OCI-LY1 (cell line): ENCODE measurements at regions not wholly inside any gene's neighbourhood (a gene's known extent, or its start where the extent isn't known, plus 50 kb on each side); places are given as distances from the start of the nearest gene placed in this dataset.

ENCODE experiments used
- H2AFZ ChIP-seq: fragments of 200-600 bp; sonication (generic), shearing (Covaris generic); 2 replicates; pipeline ENCODE4 v1.6.0; 2014; ENCODE audit warnings: antibody characterized with exemption, mild to moderate bottlenecking, low read length
- H3F3A ChIP-seq: fragments of 200-600 bp; sonication (generic), shearing (Covaris generic); 2 replicates; pipeline ENCODE4 v1.6.0; 2014; ENCODE audit warnings: mild to moderate bottlenecking, antibody characterized with exemption, low read length, moderate library complexity; ENCODE audit not compliant: insufficient read depth
- H3K27ac ChIP-seq: fragments of 200-600 bp; sonication (generic); 2 replicates; pipeline ENCODE4 v1.5.1; 2014; ENCODE audit warnings: low read length, mixed run types, mild to moderate bottlenecking, low read depth; ENCODE audit not compliant: poor library complexity, severe bottlenecking
- H3K27me3 ChIP-seq: fragments of 200-600 bp; sonication (generic); 2 replicates; pipeline ENCODE4 v1.6.0; 2014; ENCODE audit warnings: antibody characterized with exemption, mild to moderate bottlenecking, low read length, moderate library complexity; ENCODE audit not compliant: insufficient read depth
- H3K36me3 ChIP-seq: fragments of 200-600 bp; sonication (generic); 2 replicates; pipeline ENCODE4 v1.6.1; 2014; ENCODE audit warnings: mild to moderate bottlenecking, antibody characterized with exemption, low read length, moderate library complexity, mixed read lengths; ENCODE audit not compliant: insufficient read depth
- H3K4me1 ChIP-seq: fragments of 200-600 bp; sonication (generic); 2 replicates; pipeline ENCODE4 v1.5.1; 2014; ENCODE audit warnings: mild to moderate bottlenecking, low read length, moderate library complexity; ENCODE audit not compliant: insufficient read depth, severe bottlenecking
- H3K4me2 ChIP-seq: fragments of 200-600 bp; sonication (generic), shearing (Covaris generic); 2 replicates; pipeline ENCODE4 v1.6.1; 2014; ENCODE audit warnings: low read length
- H3K4me3 ChIP-seq: fragments of 200-600 bp; sonication (generic); 2 replicates; pipeline ENCODE4 v1.5.1; 2014; ENCODE audit warnings: low read length, low read depth, mild to moderate bottlenecking, mixed read lengths; ENCODE audit not compliant: poor library complexity, severe bottlenecking
- H3K79me2 ChIP-seq: fragments of 200-600 bp; shearing (Covaris generic); 2 replicates; pipeline ENCODE4 v1.6.1; 2016; ENCODE audit warnings: mixed run types, low read length, mixed read lengths; ENCODE audit not compliant: insufficient read depth
- H3K9ac ChIP-seq: fragments of 200-600 bp; sonication (generic), shearing (Covaris generic); 2 replicates; pipeline ENCODE4 v1.6.1; 2014; ENCODE audit warnings: mild to moderate bottlenecking, low read length, mixed read lengths
- H3K9me2 ChIP-seq: fragments of 200-600 bp; sonication (generic), shearing (Covaris generic); 2 replicates; pipeline ENCODE4 v1.6.1; 2014; ENCODE audit warnings: low read depth, mild to moderate bottlenecking, low read length, mixed read lengths
- H3K9me3 ChIP-seq: fragments of 200-600 bp; shearing (Covaris generic); 2 replicates; pipeline ENCODE4 v1.6.1; 2014; ENCODE audit warnings: low read length, mixed read lengths
- H4K20me1 ChIP-seq: fragments of 200-600 bp; sonication (generic), shearing (Covaris generic); 2 replicates; pipeline ENCODE4 v1.6.0; 2016; ENCODE audit warnings: mild to moderate bottlenecking, low read length; ENCODE audit not compliant: insufficient read depth
- EZH2 ChIP-seq: fragments of 200-600 bp; sonication (generic), shearing (Covaris generic); IDR thresholded peaks from 2 replicates; pipeline ENCODE4 v1.8.0; 2017; ENCODE audit warnings: borderline replicate concordance, mixed run types, mild to moderate bottlenecking, antibody characterized with exemption, low read length, moderate library complexity, mixed read lengths
- TF ChIP-seq, protein P1 (sequence below): fragments of 200-600 bp; sonication (generic), shearing (Covaris generic); IDR thresholded peaks from 2 replicates; pipeline ENCODE4 v1.5.1; 2017; ENCODE audit warnings: mild to moderate bottlenecking, antibody characterized with exemption, low read length, moderate library complexity, mixed read lengths

DNA sequence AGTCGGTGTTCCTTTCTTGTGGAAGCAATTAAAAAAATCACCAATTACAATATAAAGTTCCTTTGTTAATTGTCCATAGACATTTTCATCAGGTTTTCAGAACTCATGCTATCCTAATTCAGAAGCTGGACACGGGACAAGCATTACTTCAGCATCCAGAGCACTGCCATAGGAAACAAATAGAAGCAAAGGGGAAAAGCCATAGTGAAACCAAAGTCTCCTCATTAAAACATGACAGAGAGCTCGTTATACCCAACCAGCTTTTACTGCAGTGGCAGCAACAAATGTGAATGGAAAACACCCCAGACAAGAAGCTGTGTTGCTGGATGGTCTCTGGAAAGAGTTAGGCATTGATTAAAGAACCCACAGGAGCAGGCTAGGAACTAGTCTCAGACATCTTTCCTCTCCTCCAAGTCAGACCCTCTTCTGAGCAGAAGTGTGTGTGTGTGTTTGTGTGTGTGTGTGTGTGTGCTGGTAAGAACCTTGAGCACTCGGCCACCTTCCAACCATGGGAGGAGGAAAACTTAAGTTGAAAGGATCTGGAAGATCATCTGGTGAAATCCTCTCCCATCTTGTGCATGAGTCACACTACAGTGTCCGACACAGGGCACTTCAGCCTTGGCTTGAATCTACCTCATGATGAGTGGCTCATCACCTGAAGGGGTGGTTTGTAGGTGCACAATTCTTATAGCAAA is 162.6 kb upstream of the ADAMTS16 start:
- H3K9ac ChIP-seq, result no peak overlapping the region
- no peak overlapping the region for H3K4me2 ChIP-seq
- no peaks in the 10 kb centered on the region for H3F3A ChIP-seq
- no peaks in the 10 kb centered on the region for H4K20me1 ChIP-seq
- no peak overlapping the region for H2AFZ ChIP-seq
- H3K4me1 ChIP-seq, result no peaks in the 10 kb centered on the region
- no peak for TF ChIP-seq EZH2
- TF ChIP-seq, protein P1, sequence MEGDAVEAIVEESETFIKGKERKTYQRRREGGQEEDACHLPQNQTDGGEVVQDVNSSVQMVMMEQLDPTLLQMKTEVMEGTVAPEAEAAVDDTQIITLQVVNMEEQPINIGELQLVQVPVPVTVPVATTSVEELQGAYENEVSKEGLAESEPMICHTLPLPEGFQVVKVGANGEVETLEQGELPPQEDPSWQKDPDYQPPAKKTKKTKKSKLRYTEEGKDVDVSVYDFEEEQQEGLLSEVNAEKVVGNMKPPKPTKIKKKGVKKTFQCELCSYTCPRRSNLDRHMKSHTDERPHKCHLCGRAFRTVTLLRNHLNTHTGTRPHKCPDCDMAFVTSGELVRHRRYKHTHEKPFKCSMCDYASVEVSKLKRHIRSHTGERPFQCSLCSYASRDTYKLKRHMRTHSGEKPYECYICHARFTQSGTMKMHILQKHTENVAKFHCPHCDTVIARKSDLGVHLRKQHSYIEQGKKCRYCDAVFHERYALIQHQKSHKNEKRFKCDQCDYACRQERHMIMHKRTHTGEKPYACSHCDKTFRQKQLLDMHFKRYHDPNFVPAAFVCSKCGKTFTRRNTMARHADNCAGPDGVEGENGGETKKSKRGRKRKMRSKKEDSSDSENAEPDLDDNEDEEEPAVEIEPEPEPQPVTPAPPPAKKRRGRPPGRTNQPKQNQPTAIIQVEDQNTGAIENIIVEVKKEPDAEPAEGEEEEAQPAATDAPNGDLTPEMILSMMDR, result no peak
- no peak overlapping the region for H3K4me3 ChIP-seq
- no peaks in the 10 kb centered on the region for H3K9me3 ChIP-seq
- H3K9me2 ChIP-seq, result no peaks in the 10 kb centered on the region
- no peaks in the 10 kb centered on the region for H3K79me2 ChIP-seq
- no peak overlapping the region for H3K27ac ChIP-seq
- H3K27me3 ChIP-seq, result no peaks in the 10 kb centered on the region
- H3K36me3 ChIP-seq, result no peaks in the 10 kb centered on the region

DNA sequence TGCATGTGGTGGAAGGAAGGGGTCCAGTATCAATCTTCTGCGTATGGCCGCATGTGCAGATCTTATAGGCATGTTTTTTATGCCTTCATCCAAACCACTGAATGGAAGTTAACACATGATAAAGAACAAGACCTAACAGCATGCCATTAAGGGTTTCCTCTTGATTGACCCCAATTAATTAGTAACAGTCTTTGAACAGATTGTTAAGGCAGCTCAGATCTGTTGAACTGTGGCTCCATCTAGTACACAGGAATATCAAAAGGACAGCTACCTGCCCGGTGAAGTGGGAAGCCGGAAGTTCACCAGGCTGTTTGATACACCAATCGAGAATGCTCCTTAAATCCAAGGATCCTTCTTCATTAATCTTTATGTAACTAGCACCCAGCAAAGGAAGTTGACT is 159.9 kb upstream of the ADAMTS16 start:
- Histone ChIP-seq H3K9me3 (no peaks in the 10 kb centered on the region), H3K9me2 (no peaks in the 10 kb centered on the region), H3K79me2 (no peaks in the 10 kb centered on the region), H3F3A (no peaks in the 10 kb centered on the region), H4K20me1 (no peaks in the 10 kb centered on the region), H3K4me1 (no peaks in the 10 kb centered on the region), H3K4me2 (no peak overlapping the region), H2AFZ (no peak overlapping the region), H3K27me3 (no peaks in the 10 kb centered on the region), H3K36me3 (no peaks in the 10 kb centered on the region), H3K4me3 (no peak overlapping the region), H3K27ac (no peak overlapping the region), H3K9ac (no peak overlapping the region)
- no peak for TF ChIP-seq EZH2
- TF ChIP-seq, protein P1, result no peak

DNA sequence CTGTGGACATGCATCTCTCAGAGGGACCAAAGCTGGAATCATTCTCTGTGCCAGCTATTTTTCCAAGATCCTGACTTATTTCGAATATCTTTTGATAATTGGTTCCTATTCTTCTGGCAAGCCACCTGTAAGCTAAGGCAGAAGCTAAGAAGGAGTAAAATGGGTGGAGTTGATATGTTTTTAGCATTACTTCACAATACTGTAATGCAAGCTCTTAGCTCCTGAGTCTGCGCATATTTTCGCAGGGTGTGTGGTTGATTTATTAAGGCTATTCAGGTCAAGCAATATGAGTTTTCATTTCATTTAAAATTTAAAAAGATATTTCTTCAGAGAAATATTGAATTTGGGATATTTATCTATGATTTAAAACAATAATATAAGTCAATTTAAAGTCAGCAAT is 158.5 kb upstream of the ADAMTS16 start:
- no peak overlapping the region for H3K4me3 ChIP-seq
- no peaks in the 10 kb centered on the region for H3K79me2 ChIP-seq
- H4K20me1 ChIP-seq, result no peaks in the 10 kb centered on the region
- no peaks in the 10 kb centered on the region for H3K4me1 ChIP-seq
- H3K9me2 ChIP-seq, result no peaks in the 10 kb centered on the region
- H3K27me3 ChIP-seq, result no peaks in the 10 kb centered on the region
- no peak overlapping the region for H3K27ac ChIP-seq
- no peak for TF ChIP-seq EZH2
- TF ChIP-seq, protein P1, result no peak
- H3K9me3 ChIP-seq, result no peaks in the 10 kb centered on the region
- no peak overlapping the region for H3K4me2 ChIP-seq
- no peaks in the 10 kb centered on the region for H3F3A ChIP-seq
- no peaks in the 10 kb centered on the region for H3K36me3 ChIP-seq
- H2AFZ ChIP-seq, result no peak overlapping the region
- H3K9ac ChIP-seq, result no peak overlapping the region
